ENCODE measurements at regions not wholly inside any gene's neighbourhood (a gene's known extent, or its start where the extent isn't known, plus 50 kb on each side); places are given as distances from the start of the nearest gene placed in this dataset.

GRCh38 chr11:127818625-127819024, 768.7 kb downstream of the ETS1 start:
- ATAC-seq (no peak), DNase-seq (ENCODE audit: low read depth, low spot score) (no peak), FAIRE-seq (no peak)
- ChIA-PET CTCF (interaction anchor here (1.5 to 2.0 kb wide), 2 partner anchors 25 to 28 kb away, joined by 4 to 7 read pairs; no protein-coding TSS in a partner anchor), SMC1A (ENCODE audit: uncharacterized antibody, unreplicated experiment) (interaction anchor here (1.2 kb wide), 1 partner anchor 15 kb away, joined by 3 read pairs; no protein-coding TSS in a partner anchor), POLR2A (no interaction called here), RAD21 (ENCODE audit: unreplicated experiment) (no interaction called here)
- no peak overlapping the region for H3K4me3 ChIP-seq
- H3K9me3 ChIP-seq (replicated peaks; ENCODE audit: control insufficient read depth, insufficient read depth, low read length): no peaks in the 10 kb centered on the region
- no peak overlapping the region for H3K9ac ChIP-seq (ENCODE audit: control insufficient read depth, insufficient read depth, low read length)
- intact Hi-C loops (cut with micrococcal nuclease; ENCODE audit: unreplicated experiment): no loop called here
- H2AFZ ChIP-seq (ENCODE audit: control insufficient read depth, low read depth, low read length): no peak overlapping the region
- no peak overlapping the region for H3K27ac ChIP-seq (ENCODE audit: control insufficient read depth, insufficient read depth)
- 31% methylated on average over 3 of the region's 3 CpGs for WGBS (ENCODE audit: insufficient coverage, insufficient replicate concordance, low lambda C conversion rate, missing lambda C conversion rate)
- no peak for TF ChIP-seq KAT2A (conservative IDR thresholded peaks at IDR 0.05; ENCODE audit: control insufficient read depth, low read depth, low read length)
- no peak for TF ChIP-seq BCLAF1 (IDR thresholded peaks at IDR 0.05)
- TF ChIP-seq TCF3 (IDR thresholded peaks at IDR 0.05; ENCODE audit: borderline replicate concordance, insufficient read depth, low read depth, low read length): no peak
- TF ChIP-seq ETV6 (conservative IDR thresholded peaks at IDR 0.05 in 1 of 2, IDR thresholded peaks at IDR 0.05 in 1 of 2; ENCODE audit: borderline replicate concordance in 1 of 2, low read depth in 1 of 2): no peak
- no peak for TF ChIP-seq NRF1 (conservative IDR thresholded peaks at IDR 0.05; ENCODE audit: low read depth, low read length)
- no peaks in the 10 kb centered on the region for H3K4me1 ChIP-seq (ENCODE audit: control insufficient read depth, insufficient read depth, low read length)
- no peaks in the 10 kb centered on the region for H3K36me3 ChIP-seq (ENCODE audit: control insufficient read depth in 2 of 2, insufficient read depth in 2 of 2, low read length in 1 of 2)
- in situ Hi-C loops (cut with MboI): no loop called here
- no peaks in the 10 kb centered on the region for H3K79me2 ChIP-seq (ENCODE audit: control insufficient read depth, insufficient read depth, low read length)
- no TSS peak for BruUV-seq (replicated peaks)
- no peak overlapping the region for H3K4me2 ChIP-seq (ENCODE audit: control insufficient read depth, insufficient read depth)
- H4K20me1 ChIP-seq (ENCODE audit: control insufficient read depth, insufficient read depth): no peaks in the 10 kb centered on the region
- H3K27me3 ChIP-seq (replicated peaks in 1 of 2; ENCODE audit: control insufficient read depth in 2 of 2, insufficient read depth in 2 of 2, low read length in 1 of 2): no peaks in the 10 kb centered on the region

Data from GM12878 (cell line).